ENCODE measurements at regions not wholly inside any gene's neighbourhood (a gene's known extent, or its start where the extent isn't known, plus 50 kb on each side); places are given as distances from the start of the nearest gene placed in this dataset.

DNA sequence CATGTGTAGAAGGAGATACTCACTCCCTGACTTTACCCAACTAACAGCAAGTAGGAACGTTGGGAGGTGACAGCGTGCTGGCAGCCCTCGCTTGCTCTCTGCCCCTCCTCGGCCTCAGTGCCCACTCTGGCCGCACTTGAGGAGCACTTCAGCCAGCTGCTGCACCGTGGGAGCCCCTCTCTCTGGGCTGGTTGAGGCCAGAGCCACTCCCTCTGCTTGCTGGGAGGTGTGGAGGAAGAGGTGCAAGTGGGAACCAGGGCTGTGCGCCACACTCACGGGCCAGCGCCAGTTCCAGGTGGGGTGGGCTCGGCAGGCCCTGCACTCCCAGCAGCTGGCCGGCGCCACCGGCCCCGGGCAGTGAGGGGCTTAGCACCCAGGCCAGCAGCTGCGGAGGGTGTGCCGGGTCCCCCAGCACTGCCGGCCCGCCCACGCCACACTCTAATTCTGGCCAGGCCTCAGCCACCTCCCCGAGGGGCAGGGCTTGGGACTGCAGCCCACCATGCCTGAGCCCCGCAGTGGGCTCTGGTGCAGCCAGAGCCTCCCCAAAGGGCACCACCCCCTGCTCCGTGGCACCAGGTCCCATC is 68.4 kb upstream of the FRMD4B start:
- Histone ChIP-seq H3K27me3 (replicated peaks in 1 of 2; ENCODE audit: control insufficient read depth in 2 of 2, insufficient read depth in 2 of 2, low read length in 1 of 2) (no peaks in the 10 kb centered on the region), H3K9ac (ENCODE audit: control insufficient read depth, insufficient read depth, low read length) (no peak overlapping the region), H3K36me3 (ENCODE audit: control insufficient read depth in 2 of 2, insufficient read depth in 2 of 2, low read length in 1 of 2) (no peaks in the 10 kb centered on the region), H2AFZ (ENCODE audit: control insufficient read depth, low read depth, low read length) (no peak overlapping the region), H3K9me3 (replicated peaks; ENCODE audit: control insufficient read depth, insufficient read depth, low read length) (no peaks in the 10 kb centered on the region; the same call in 2 of the 3 replicates), H3K4me1 (ENCODE audit: control insufficient read depth, insufficient read depth, low read length) (no peaks in the 10 kb centered on the region), H4K20me1 (ENCODE audit: control insufficient read depth, insufficient read depth) (no peaks in the 10 kb centered on the region), H3K4me3 (no peak overlapping the region), H3K27ac (ENCODE audit: control insufficient read depth, insufficient read depth) (no peak overlapping the region), H3K79me2 (ENCODE audit: control insufficient read depth, insufficient read depth, low read length) (no peaks in the 10 kb centered on the region), H3K4me2 (ENCODE audit: control insufficient read depth, insufficient read depth) (no peak overlapping the region)
- intact Hi-C loops (cut with micrococcal nuclease; ENCODE audit: unreplicated experiment) (no loop called here), in situ Hi-C loops (cut with MboI) (no loop called here)
- ChIA-PET RAD21 (ENCODE audit: unreplicated experiment) (no interaction called here), POLR2A (no interaction called here), SMC1A (ENCODE audit: uncharacterized antibody, unreplicated experiment) (no interaction called here), CTCF (interaction anchor here (0.6 to 1.3 kb wide), 2 partner anchors 45 to 1124 kb away, joined by 3 read pairs; no protein-coding TSS in a partner anchor)
- DNase-seq (ENCODE audit: low read depth, low spot score), result no peak
- BruUV-seq (replicated peaks), result no TSS peak
- TF ChIP-seq RBBP5 (conservative IDR thresholded peaks at IDR 0.05), result no peak
- TF ChIP-seq, protein P1, sequence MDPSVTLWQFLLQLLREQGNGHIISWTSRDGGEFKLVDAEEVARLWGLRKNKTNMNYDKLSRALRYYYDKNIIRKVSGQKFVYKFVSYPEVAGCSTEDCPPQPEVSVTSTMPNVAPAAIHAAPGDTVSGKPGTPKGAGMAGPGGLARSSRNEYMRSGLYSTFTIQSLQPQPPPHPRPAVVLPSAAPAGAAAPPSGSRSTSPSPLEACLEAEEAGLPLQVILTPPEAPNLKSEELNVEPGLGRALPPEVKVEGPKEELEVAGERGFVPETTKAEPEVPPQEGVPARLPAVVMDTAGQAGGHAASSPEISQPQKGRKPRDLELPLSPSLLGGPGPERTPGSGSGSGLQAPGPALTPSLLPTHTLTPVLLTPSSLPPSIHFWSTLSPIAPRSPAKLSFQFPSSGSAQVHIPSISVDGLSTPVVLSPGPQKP (IDR thresholded peaks at IDR 0.05; ENCODE audit: low read depth, low read length), result no peak
- no peak for TF ChIP-seq SMAD1 (IDR thresholded peaks at IDR 0.05; ENCODE audit: low read depth, partially characterized antibody)
- no peak for TF ChIP-seq RFX5 (IDR thresholded peaks at IDR 0.05; ENCODE audit: low read depth, low read length)
- TF ChIP-seq SKIL (IDR thresholded peaks at IDR 0.05; ENCODE audit: low read depth, poor library complexity, severe bottlenecking), result no peak
- TF ChIP-seq TARDBP (IDR thresholded peaks at IDR 0.05; ENCODE audit: borderline replicate concordance), result no peak
- TF ChIP-seq SRF (IDR thresholded peaks at IDR 0.05; ENCODE audit: low read depth in 2 of 2, low read length in 2 of 2), result no peak
- TF ChIP-seq CHD4 (IDR thresholded peaks at IDR 0.05), result no peak
- TF ChIP-seq CBFB (IDR thresholded peaks at IDR 0.05; ENCODE audit: low read depth), result no peak
- no peak for TF ChIP-seq SMAD5 (IDR thresholded peaks at IDR 0.05; ENCODE audit: low read depth)
- no peak for FAIRE-seq
- 51% methylated on average over 20 of the region's 22 CpGs for WGBS (ENCODE audit: insufficient coverage, insufficient replicate concordance, low lambda C conversion rate, missing lambda C conversion rate)
- ATAC-seq, result no peak
